ENCODE measurements at regions not wholly inside any gene's neighbourhood (a gene's known extent, or its start where the extent isn't known, plus 50 kb on each side); places are given as distances from the start of the nearest gene placed in this dataset.

- Histone ChIP-seq H4K20me1 (ENCODE audit: insufficient read depth, low read length) (no peaks in the 10 kb centered on the region), H2AFZ (ENCODE audit: low read length) (no peak overlapping the region), H3K79me2 (ENCODE audit: insufficient read depth, low read length) (no peaks in the 10 kb centered on the region), H3K4me1 (ENCODE audit: insufficient read depth, low read length) (no peaks in the 10 kb centered on the region), H3K4me2 (ENCODE audit: insufficient read depth, low read length) (no peak overlapping the region), H3K36me3 (ENCODE audit: insufficient read depth, low read length) (no peaks in the 10 kb centered on the region), H3K27ac (ENCODE audit: low read depth, low read length) (no peak overlapping the region), H3K4me3 (ENCODE audit: insufficient read depth, low read length) (no peak overlapping the region), H3K9me3 (ENCODE audit: low read depth, low read length) (no peaks in the 10 kb centered on the region), H3K27me3 (ENCODE audit: insufficient read depth, low read length) (no peaks in the 10 kb centered on the region)
- no peak for TF ChIP-seq CTCF (IDR thresholded peaks at IDR 0.05; ENCODE audit: extremely low read depth, low read depth, low read length)
- no peak for DNase-seq (ENCODE audit: insufficient read length, low spot score, missing footprints)
These were observed 139.6 kb upstream of the SALL1 start for GRCh38 chr16:51290442-51291285.

GRCh38 chr16:51289336-51289735, 138.3 kb upstream of the SALL1 start:
- Histone ChIP-seq H3K27ac (ENCODE audit: low read depth, low read length) (no peak overlapping the region), H3K4me3 (ENCODE audit: insufficient read depth, low read length) (no peak overlapping the region), H3K27me3 (ENCODE audit: insufficient read depth, low read length) (no peaks in the 10 kb centered on the region), H3K79me2 (ENCODE audit: insufficient read depth, low read length) (no peaks in the 10 kb centered on the region), H3K4me1 (ENCODE audit: insufficient read depth, low read length) (no peaks in the 10 kb centered on the region), H2AFZ (ENCODE audit: low read length) (no peak overlapping the region), H3K4me2 (ENCODE audit: insufficient read depth, low read length) (no peak overlapping the region), H4K20me1 (ENCODE audit: insufficient read depth, low read length) (no peaks in the 10 kb centered on the region), H3K36me3 (ENCODE audit: insufficient read depth, low read length) (no peaks in the 10 kb centered on the region), H3K9me3 (ENCODE audit: low read depth, low read length) (no peaks in the 10 kb centered on the region)
- TF ChIP-seq CTCF (IDR thresholded peaks at IDR 0.05; ENCODE audit: extremely low read depth, low read depth, low read length) = no peak
- DNase-seq (ENCODE audit: insufficient read length, low spot score, missing footprints) = no peak

GRCh38 chr16:51287121-51287755, 136.2 kb upstream of the SALL1 start:
- H3K27ac ChIP-seq (ENCODE audit: low read depth, low read length) = no peak overlapping the region
- H3K4me1 ChIP-seq (ENCODE audit: insufficient read depth, low read length) = no peaks in the 10 kb centered on the region
- TF ChIP-seq CTCF (IDR thresholded peaks at IDR 0.05; ENCODE audit: extremely low read depth, low read depth, low read length) = no peak
- no peak overlapping the region for H3K4me3 ChIP-seq (ENCODE audit: insufficient read depth, low read length)
- H3K4me2 ChIP-seq (ENCODE audit: insufficient read depth, low read length) = no peak overlapping the region
- DNase-seq (ENCODE audit: insufficient read length, low spot score, missing footprints) = no peak
- H3K9me3 ChIP-seq (ENCODE audit: low read depth, low read length) = no peaks in the 10 kb centered on the region
- H4K20me1 ChIP-seq (ENCODE audit: insufficient read depth, low read length) = no peaks in the 10 kb centered on the region
- no peaks in the 10 kb centered on the region for H3K79me2 ChIP-seq (ENCODE audit: insufficient read depth, low read length)
- no peak overlapping the region for H2AFZ ChIP-seq (ENCODE audit: low read length)
- H3K36me3 ChIP-seq (ENCODE audit: insufficient read depth, low read length) = no peaks in the 10 kb centered on the region
- H3K27me3 ChIP-seq (ENCODE audit: insufficient read depth, low read length) = no peaks in the 10 kb centered on the region

- Histone ChIP-seq H3K79me2 (ENCODE audit: insufficient read depth, low read length) (no peaks in the 10 kb centered on the region), H3K36me3 (ENCODE audit: insufficient read depth, low read length) (no peaks in the 10 kb centered on the region), H3K9me3 (ENCODE audit: low read depth, low read length) (no peaks in the 10 kb centered on the region), H3K4me2 (ENCODE audit: insufficient read depth, low read length) (no peak overlapping the region), H4K20me1 (ENCODE audit: insufficient read depth, low read length) (no peaks in the 10 kb centered on the region), H3K4me1 (ENCODE audit: insufficient read depth, low read length) (no peaks in the 10 kb centered on the region), H3K4me3 (ENCODE audit: insufficient read depth, low read length) (no peak overlapping the region), H3K27me3 (ENCODE audit: insufficient read depth, low read length) (no peaks in the 10 kb centered on the region), H3K27ac (ENCODE audit: low read depth, low read length) (no peak overlapping the region), H2AFZ (ENCODE audit: low read length) (no peak overlapping the region)
- DNase-seq (ENCODE audit: insufficient read length, low spot score, missing footprints) = no peak
- TF ChIP-seq CTCF (IDR thresholded peaks at IDR 0.05; ENCODE audit: extremely low read depth, low read depth, low read length) = no peak
These were observed 135.2 kb upstream of the SALL1 start for GRCh38 chr16:51286272-51286671.
